ENCODE measurements at regions not wholly inside any gene's neighbourhood (a gene's known extent, or its start where the extent isn't known, plus 50 kb on each side); places are given as distances from the start of the nearest gene placed in this dataset.

GRCh38 chr2:66301022-66301766 is 133.7 kb upstream of the MEIS1 start (continued):
- TF ChIP-seq, protein P1, sequence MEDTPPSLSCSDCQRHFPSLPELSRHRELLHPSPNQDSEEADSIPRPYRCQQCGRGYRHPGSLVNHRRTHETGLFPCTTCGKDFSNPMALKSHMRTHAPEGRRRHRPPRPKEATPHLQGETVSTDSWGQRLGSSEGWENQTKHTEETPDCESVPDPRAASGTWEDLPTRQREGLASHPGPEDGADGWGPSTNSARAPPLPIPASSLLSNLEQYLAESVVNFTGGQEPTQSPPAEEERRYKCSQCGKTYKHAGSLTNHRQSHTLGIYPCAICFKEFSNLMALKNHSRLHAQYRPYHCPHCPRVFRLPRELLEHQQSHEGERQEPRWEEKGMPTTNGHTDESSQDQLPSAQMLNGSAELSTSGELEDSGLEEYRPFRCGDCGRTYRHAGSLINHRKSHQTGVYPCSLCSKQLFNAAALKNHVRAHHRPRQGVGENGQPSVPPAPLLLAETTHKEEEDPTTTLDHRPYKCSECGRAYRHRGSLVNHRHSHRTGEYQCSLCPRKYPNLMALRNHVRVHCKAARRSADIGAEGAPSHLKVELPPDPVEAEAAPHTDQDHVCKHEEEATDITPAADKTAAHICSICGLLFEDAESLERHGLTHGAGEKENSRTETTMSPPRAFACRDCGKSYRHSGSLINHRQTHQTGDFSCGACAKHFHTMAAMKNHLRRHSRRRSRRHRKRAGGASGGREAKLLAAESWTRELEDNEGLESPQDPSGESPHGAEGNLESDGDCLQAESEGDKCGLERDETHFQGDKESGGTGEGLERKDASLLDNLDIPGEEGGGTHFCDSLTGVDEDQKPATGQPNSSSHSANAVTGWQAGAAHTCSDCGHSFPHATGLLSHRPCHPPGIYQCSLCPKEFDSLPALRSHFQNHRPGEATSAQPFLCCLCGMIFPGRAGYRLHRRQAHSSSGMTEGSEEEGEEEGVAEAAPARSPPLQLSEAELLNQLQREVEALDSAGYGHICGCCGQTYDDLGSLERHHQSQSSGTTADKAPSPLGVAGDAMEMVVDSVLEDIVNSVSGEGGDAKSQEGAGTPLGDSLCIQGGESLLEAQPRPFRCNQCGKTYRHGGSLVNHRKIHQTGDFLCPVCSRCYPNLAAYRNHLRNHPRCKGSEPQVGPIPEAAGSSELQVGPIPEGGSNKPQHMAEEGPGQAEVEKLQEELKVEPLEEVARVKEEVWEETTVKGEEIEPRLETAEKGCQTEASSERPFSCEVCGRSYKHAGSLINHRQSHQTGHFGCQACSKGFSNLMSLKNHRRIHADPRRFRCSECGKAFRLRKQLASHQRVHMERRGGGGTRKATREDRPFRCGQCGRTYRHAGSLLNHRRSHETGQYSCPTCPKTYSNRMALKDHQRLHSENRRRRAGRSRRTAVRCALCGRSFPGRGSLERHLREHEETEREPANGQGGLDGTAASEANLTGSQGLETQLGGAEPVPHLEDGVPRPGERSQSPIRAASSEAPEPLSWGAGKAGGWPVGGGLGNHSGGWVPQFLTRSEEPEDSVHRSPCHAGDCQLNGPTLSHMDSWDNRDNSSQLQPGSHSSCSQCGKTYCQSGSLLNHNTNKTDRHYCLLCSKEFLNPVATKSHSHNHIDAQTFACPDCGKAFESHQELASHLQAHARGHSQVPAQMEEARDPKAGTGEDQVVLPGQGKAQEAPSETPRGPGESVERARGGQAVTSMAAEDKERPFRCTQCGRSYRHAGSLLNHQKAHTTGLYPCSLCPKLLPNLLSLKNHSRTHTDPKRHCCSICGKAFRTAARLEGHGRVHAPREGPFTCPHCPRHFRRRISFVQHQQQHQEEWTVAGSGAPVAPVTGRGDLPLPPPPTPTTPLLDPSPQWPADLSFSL (CRISPR knock-in tag; IDR thresholded peaks at IDR 0.05): no peak
- TF ChIP-seq SCMH1 (CRISPR knock-in tag; IDR thresholded peaks at IDR 0.05; ENCODE audit: borderline replicate concordance): no peak
- TF ChIP-seq ZMYM2 (CRISPR knock-in tag; IDR thresholded peaks at IDR 0.05): no peak
- TF ChIP-seq U2AF2 (IDR thresholded peaks at IDR 0.05; ENCODE audit: low read depth, low read length): no peak
- no peak for TF ChIP-seq ZNF816 (CRISPR knock-in tag; IDR thresholded peaks at IDR 0.05; ENCODE audit: borderline replicate concordance)
- no peak for TF ChIP-seq NFE2L1 (CRISPR knock-in tag; IDR thresholded peaks at IDR 0.05; ENCODE audit: borderline replicate concordance)
- no peak for TF ChIP-seq ZFP90 (CRISPR knock-in tag; IDR thresholded peaks at IDR 0.05; ENCODE audit: borderline replicate concordance)
- TF ChIP-seq, protein P2, sequence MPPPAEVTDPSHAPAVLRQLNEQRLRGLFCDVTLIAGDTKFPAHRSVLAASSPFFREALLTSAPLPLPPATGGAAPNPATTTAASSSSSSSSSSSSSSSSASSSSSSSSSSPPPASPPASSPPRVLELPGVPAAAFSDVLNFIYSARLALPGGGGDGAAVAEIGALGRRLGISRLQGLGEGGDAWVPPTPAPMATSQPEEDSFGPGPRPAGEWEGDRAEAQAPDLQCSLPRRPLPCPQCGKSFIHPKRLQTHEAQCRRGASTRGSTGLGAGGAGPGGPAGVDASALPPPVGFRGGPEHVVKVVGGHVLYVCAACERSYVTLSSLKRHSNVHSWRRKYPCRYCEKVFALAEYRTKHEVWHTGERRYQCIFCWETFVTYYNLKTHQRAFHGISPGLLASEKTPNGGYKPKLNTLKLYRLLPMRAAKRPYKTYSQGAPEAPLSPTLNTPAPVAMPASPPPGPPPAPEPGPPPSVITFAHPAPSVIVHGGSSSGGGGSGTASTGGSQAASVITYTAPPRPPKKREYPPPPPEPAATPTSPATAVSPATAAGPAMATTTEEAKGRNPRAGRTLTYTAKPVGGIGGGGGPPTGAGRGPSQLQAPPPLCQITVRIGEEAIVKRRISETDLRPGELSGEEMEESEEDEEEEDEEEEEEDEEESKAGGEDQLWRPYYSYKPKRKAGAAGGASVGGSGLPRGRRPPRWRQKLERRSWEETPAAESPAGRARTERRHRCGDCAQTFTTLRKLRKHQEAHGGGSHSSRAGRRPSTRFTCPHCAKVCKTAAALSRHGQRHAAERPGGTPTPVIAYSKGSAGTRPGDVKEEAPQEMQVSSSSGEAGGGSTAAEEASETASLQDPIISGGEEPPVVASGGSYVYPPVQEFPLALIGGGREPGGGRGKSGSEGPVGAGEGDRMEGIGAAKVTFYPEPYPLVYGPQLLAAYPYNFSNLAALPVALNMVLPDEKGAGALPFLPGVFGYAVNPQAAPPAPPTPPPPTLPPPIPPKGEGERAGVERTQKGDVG (CRISPR knock-in tag; IDR thresholded peaks at IDR 0.05; ENCODE audit: borderline replicate concordance): no peak
- TF ChIP-seq ZBTB8A (CRISPR knock-in tag; IDR thresholded peaks at IDR 0.05; ENCODE audit: borderline replicate concordance, low read depth): no peak
